WTC11 (cell line): ENCODE measurements at regions not wholly inside any gene's neighbourhood (a gene's known extent, or its start where the extent isn't known, plus 50 kb on each side); places are given as distances from the start of the nearest gene placed in this dataset.

Source experiments
- AFF4 ChIP-seq: sonication (generic); formaldehyde crosslinking; IDR thresholded peaks from 2 replicates; pipeline ENCODE4 v1.8.1; 2023; ENCODE audit warnings: mild to moderate bottlenecking, missing genetic modification reagents, borderline replicate concordance
- ATF1 ChIP-seq: sonication (generic); formaldehyde crosslinking; IDR thresholded peaks from 2 replicates; pipeline ENCODE4 v1.8.1; 2023; ENCODE audit warnings: mild to moderate bottlenecking, moderate library complexity, missing genetic modification reagents
- CTCF ChIP-seq: fragments of 200-600 bp; IDR thresholded peaks from 2 replicates; pipeline ENCODE4 v1.8.0; 2022; ENCODE audit warnings: antibody characterized with exemption
- NR3C1 ChIP-seq: sonication (generic); formaldehyde crosslinking; conservative IDR thresholded peaks from 2 replicates; pipeline ENCODE4 v1.8.1; 2023; ENCODE audit warnings: low read depth, mild to moderate bottlenecking, missing genetic modification reagents
- SMAD4 ChIP-seq: sonication (generic); formaldehyde crosslinking; IDR thresholded peaks from 2 replicates; pipeline ENCODE4 v1.8.0; 2022; ENCODE audit warnings: mild to moderate bottlenecking, missing genetic modification reagents
- TEAD4 ChIP-seq: sonication (generic); formaldehyde crosslinking; IDR thresholded peaks from 2 replicates; pipeline ENCODE4 v1.8.0; 2022; ENCODE audit warnings: mild to moderate bottlenecking, missing genetic modification reagents
- TP53 ChIP-seq: sonication (generic); formaldehyde crosslinking; IDR thresholded peaks from 2 replicates; pipeline ENCODE4 v1.8.1; 2023; ENCODE audit warnings: mild to moderate bottlenecking, missing genetic modification reagents
- USF2 ChIP-seq: sonication (generic); formaldehyde crosslinking; IDR thresholded peaks from 2 replicates; pipeline ENCODE4 v1.8.1; 2023; ENCODE audit warnings: mild to moderate bottlenecking, missing genetic modification reagents, moderate library complexity

- TF ChIP-seq CTCF = no peak
- no peak for TF ChIP-seq ATF1
- TF ChIP-seq AFF4 (CRISPR knock-in tag) = no peak
- TF ChIP-seq USF2 (CRISPR knock-in tag) = no peak
- no peak for TF ChIP-seq TP53
- no peak for TF ChIP-seq TEAD4 (CRISPR knock-in tag)
- no peak for TF ChIP-seq SMAD4 (CRISPR knock-in tag)
- TF ChIP-seq NR3C1 (CRISPR knock-in tag) = no peak
These were observed 119.7 kb downstream of the DTL start for GRCh38 chr1:212155219-212155618.
